BLaER1 treated with 17β-estradiol and CSF1 and Interleukin-3, amounts not matched to agents 10 nM and 100 nM (cell line): ENCODE measurements at regions not wholly inside any gene's neighbourhood (a gene's known extent, or its start where the extent isn't known, plus 50 kb on each side); places are given as distances from the start of the nearest gene placed in this dataset.
"Not testable (repeated sequence)": the region's sequence is repeated elsewhere in the genome, so short reads cannot be mapped to it uniquely, and the experiment has no call there.

Source experiments
- H3K27ac ChIP-seq, 11 experiments: shearing (Covaris generic); formaldehyde crosslinking; 2 replicates each; pipeline ENCODE4 v1.8.1; 2022
- H3K27me3 ChIP-seq, 11 experiments: shearing (Covaris generic); formaldehyde crosslinking; 2 replicates each; pipeline ENCODE4 v1.8.1; 2022
- H3K36me3 ChIP-seq, 11 experiments: shearing (Covaris generic); formaldehyde crosslinking; 2 replicates each; pipeline ENCODE4 v1.8.1; 2022
- H3K4me1 ChIP-seq, 10 experiments: shearing (Covaris generic); formaldehyde crosslinking; 2 replicates each; pipeline ENCODE4 v1.8.1; 2022
- H3K4me2 ChIP-seq, 11 experiments: shearing (Covaris generic); formaldehyde crosslinking; 2 replicates each; pipeline ENCODE4 v1.8.1; 2022
- H3K4me3 ChIP-seq, 10 experiments: shearing (Covaris generic); formaldehyde crosslinking; 2 replicates each; pipeline ENCODE4 v1.8.1; 2022
- H3K9ac ChIP-seq, 11 experiments: shearing (Covaris generic); formaldehyde crosslinking; 2 replicates each; pipeline ENCODE4 v1.8.1; 2022
- H3K9me3 ChIP-seq, 11 experiments: shearing (Covaris generic); formaldehyde crosslinking; replicated peaks in 1 of 11; 2 replicates each; pipeline ENCODE4 v1.8.1; 2022
- H4K20me1 ChIP-seq, 11 experiments: shearing (Covaris generic); formaldehyde crosslinking; 2 replicates each; pipeline ENCODE4 v1.8.1; 2022
- Cebpa-rat ChIP-seq, 11 experiments: shearing (Covaris generic); IDR thresholded peaks; 2 replicates each; pipeline ENCODE4 v1.8.1; 2022

DNA sequence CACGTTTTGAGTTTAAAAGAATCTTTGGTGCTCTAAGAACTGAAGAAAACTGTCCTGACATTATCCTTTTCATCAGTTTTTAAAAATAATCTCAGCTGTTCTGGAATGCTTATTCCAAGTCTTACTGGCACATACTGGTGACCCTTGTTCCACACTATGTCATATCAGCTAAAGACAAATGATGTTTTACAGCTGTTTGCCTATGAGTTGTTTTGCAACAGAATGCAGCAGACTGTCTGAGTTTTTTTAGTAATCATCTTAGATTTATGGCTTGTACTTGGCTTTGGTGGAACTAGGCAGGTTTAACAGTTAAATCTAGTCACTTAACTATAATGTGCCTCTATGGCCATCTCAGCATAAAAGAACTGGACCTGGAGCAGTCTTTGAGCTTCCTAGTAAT lies 91.6 kb upstream of the GRIN2B start:
- TF ChIP-seq Cebpa-rat (IDR thresholded peaks at IDR 0.05) = no peak
- Histone ChIP-seq H3K4me1 (no peaks in the 10 kb centered on the region), H3K27ac (no peak overlapping the region), H4K20me1 (no peaks in the 10 kb centered on the region), H3K36me3 (no peaks in the 10 kb centered on the region), H3K4me3 (no peak overlapping the region), H3K4me2 (no peak overlapping the region), H3K9me3 (peaks cover 8 to 19% (median 16%) of the 10 kb centered on the region in 11 experiments; a peak in 21 of 22 replicates), H3K9ac (no peak overlapping the region), H3K27me3 (no peaks in the 10 kb centered on the region)

DNA sequence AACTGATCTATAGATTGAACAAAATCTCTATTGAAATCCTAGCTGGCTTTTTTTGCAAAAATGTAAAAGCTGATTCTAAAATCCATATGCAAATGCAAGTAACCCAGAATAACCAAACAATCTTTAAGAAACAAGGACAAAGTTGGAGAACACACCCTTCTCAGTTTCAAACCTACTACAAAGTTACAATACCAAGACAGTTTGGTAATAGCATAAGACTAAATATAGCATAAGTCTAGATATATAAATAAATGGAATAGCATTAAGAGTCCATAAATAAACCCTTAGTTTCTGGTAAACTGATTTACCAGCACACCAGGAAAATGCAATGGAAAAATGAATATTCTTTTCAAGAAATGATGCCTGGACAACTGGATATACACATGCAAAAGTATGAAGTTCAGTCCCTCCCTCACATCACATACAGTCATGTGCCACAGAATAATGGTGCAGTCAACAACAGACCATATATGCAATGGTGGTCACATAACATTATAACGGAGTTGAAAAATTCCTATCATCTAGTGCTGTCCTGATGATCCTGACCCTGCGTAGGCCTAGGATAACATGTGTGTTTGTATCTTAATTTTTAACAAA lies 94.5 kb upstream of the GRIN2B start:
- no peaks in the 10 kb centered on the region for H4K20me1 ChIP-seq
- peaks cover 11 to 22% (median 20%) of the 10 kb centered on the region in 11 experiments; a peak in 21 of 22 replicates for H3K9me3 ChIP-seq
- TF ChIP-seq Cebpa-rat (IDR thresholded peaks at IDR 0.05) = no peak
- no peak overlapping the region for H3K27ac ChIP-seq
- H3K9ac ChIP-seq = no peak overlapping the region
- no peaks in the 10 kb centered on the region for H3K27me3 ChIP-seq
- no peaks in the 10 kb centered on the region for H3K36me3 ChIP-seq
- no peaks in the 10 kb centered on the region for H3K4me1 ChIP-seq
- H3K4me2 ChIP-seq = no peak overlapping the region
- no peak overlapping the region for H3K4me3 ChIP-seq

GRCh38 chr12:14076538-14076937 lies 95.1 kb upstream of the GRIN2B start:
- peaks cover 11 to 22% (median 20%) of the 10 kb centered on the region in 11 experiments; a peak in 21 of 22 replicates for H3K9me3 ChIP-seq
- no peak overlapping the region for H3K27ac ChIP-seq
- TF ChIP-seq Cebpa-rat (IDR thresholded peaks at IDR 0.05) = no peak
- H3K4me2 ChIP-seq = no peak overlapping the region
- H3K4me1 ChIP-seq = no peaks in the 10 kb centered on the region
- H3K4me3 ChIP-seq = no peak overlapping the region
- no peaks in the 10 kb centered on the region for H3K36me3 ChIP-seq
- H3K27me3 ChIP-seq = no peaks in the 10 kb centered on the region
- no peak overlapping the region for H3K9ac ChIP-seq
- no peaks in the 10 kb centered on the region for H4K20me1 ChIP-seq

- Histone ChIP-seq H3K4me2 (no peak overlapping the region), H3K27ac (no peak overlapping the region), H3K4me3 (no peak overlapping the region), H3K9ac (no peak overlapping the region), H4K20me1 (no peaks in the 10 kb centered on the region), H3K27me3 (no peaks in the 10 kb centered on the region), H3K9me3 (peaks cover 0 to 3% (median 0%) of the 10 kb centered on the region in 11 experiments; a peak in 2 of 22 replicates), H3K4me1 (no peaks in the 10 kb centered on the region), H3K36me3 (no peaks in the 10 kb centered on the region)
- no peak for TF ChIP-seq Cebpa-rat (IDR thresholded peaks at IDR 0.05)
These were observed 105.4 kb upstream of the GRIN2B start for GRCh38 chr12:14086838-14087237.

- Histone ChIP-seq H3K36me3 (no peaks in the 10 kb centered on the region), H4K20me1 (no peaks in the 10 kb centered on the region), H3K27ac (no peak overlapping the region), H3K4me1 (peaks cover 0 to 10% (median 5%) of the 10 kb centered on the region in 10 experiments; a peak in 9 of 20 replicates), H3K9ac (no peak overlapping the region), H3K27me3 (no peaks in the 10 kb centered on the region), H3K4me2 (no peak overlapping the region), H3K9me3 (peaks cover 27 to 42% (median 33%) of the 10 kb centered on the region in 11 experiments), H3K4me3 (no peak overlapping the region)
- TF ChIP-seq Cebpa-rat (IDR thresholded peaks at IDR 0.05) = no peak
These were observed 118.6 kb upstream of the GRIN2B start for GRCh38 chr12:14099994-14100393.

DNA sequence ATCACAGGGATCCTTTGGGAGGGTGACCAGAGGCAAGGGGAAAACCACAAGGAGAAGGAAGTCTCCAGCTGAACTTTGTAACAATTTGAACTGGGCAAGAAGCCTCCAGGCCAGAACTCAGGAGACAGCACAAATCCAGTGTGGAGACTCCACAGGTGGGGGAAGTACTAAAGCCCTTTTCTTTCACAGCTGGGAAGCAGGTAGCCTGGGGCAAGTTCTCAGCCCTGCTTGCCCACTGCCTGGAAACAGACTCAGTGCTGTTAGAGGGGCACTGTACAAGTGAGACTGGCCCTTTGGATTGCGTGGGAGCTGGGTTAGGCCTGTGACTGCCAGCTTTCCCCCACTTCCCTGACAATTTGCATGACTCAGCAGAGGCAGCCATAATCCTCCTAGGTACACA lies 120.2 kb upstream of the GRIN2B start:
- not testable (repeated sequence) for H3K36me3 ChIP-seq, H4K20me1 ChIP-seq, H3K27ac ChIP-seq, H3K27me3 ChIP-seq, H3K9ac ChIP-seq, H3K4me3 ChIP-seq
- Histone ChIP-seq H3K9me3 (peaks cover 27 to 42% (median 33%) of the 10 kb centered on the region in 11 experiments), H3K4me1 (peaks cover 0 to 10% (median 5%) of the 10 kb centered on the region in 10 experiments; a peak in 9 of 20 replicates), H3K4me2 (peak overlapping the region in 6 of 11 experiments; percentile 1 to 39 (median 26); a peak in 8 of 22 replicates)

DNA sequence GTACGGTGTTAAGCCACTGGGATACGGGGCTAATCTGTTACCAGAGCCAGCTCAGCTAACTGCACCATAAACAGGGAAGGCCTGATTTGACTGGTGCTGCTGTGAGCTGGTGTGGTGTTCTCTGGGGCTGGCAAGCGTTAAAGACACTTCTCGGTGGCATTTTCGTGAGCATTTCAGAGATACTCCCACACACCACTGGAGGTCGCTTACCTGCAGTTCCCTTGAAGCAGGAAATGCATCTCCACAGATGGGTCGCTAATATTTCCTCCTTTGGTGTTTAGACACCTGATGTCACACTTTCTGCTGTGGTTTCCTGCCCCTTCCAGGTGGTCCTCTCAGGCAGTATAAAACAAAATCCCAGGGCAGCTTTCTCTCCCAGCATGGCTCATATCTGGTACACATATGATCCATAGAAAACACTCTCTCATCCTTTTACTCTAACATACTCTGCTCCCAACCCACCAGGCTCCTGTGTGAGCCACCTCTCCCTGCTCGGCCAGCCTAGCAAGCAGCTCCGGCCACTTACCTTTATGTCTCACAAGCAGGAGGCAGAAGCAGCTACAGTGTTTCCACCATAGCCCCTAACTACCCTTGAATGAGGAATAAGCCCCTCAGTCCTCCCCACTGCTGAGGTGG lies 129.9 kb upstream of the GRIN2B start:
- Histone ChIP-seq H3K9me3 (no peaks in the 10 kb centered on the region), H3K4me3 (no peak overlapping the region), H3K9ac (no peak overlapping the region), H4K20me1 (no peaks in the 10 kb centered on the region), H3K27ac (no peak overlapping the region), H3K27me3 (no peaks in the 10 kb centered on the region), H3K36me3 (no peaks in the 10 kb centered on the region), H3K4me1 (no peaks in the 10 kb centered on the region), H3K4me2 (no peak overlapping the region)
- TF ChIP-seq Cebpa-rat (IDR thresholded peaks at IDR 0.05) = no peak

- TF ChIP-seq Cebpa-rat (IDR thresholded peaks at IDR 0.05) = no peak
- H3K27ac ChIP-seq = no peak overlapping the region
- H3K4me2 ChIP-seq = no peak overlapping the region
- no peaks in the 10 kb centered on the region for H4K20me1 ChIP-seq
- H3K4me1 ChIP-seq = no peaks in the 10 kb centered on the region
- no peaks in the 10 kb centered on the region for H3K36me3 ChIP-seq
- peaks cover 5 to 12% (median 7%) of the 10 kb centered on the region in 11 experiments; a peak in 11 of 22 replicates for H3K9me3 ChIP-seq
- no peak overlapping the region for H3K9ac ChIP-seq
- H3K27me3 ChIP-seq = no peaks in the 10 kb centered on the region
- no peak overlapping the region for H3K4me3 ChIP-seq
These were observed 131.6 kb upstream of the GRIN2B start for GRCh38 chr12:14113031-14113430.

- no peak overlapping the region for H3K27ac ChIP-seq
- H3K4me2 ChIP-seq = no peak overlapping the region
- H3K4me3 ChIP-seq = no peak overlapping the region
- H3K9ac ChIP-seq = no peak overlapping the region
- H3K36me3 ChIP-seq = no peaks in the 10 kb centered on the region
- H3K27me3 ChIP-seq = no peaks in the 10 kb centered on the region
- no peak for TF ChIP-seq Cebpa-rat (IDR thresholded peaks at IDR 0.05)
- peaks cover 0 to 7% (median 0%) of the 10 kb centered on the region in 11 experiments; a peak in 4 of 22 replicates for H3K9me3 ChIP-seq
- no peaks in the 10 kb centered on the region for H3K4me1 ChIP-seq
- H4K20me1 ChIP-seq = no peaks in the 10 kb centered on the region
These were observed 145.3 kb upstream of the GRIN2B start for GRCh38 chr12:14126692-14127091.
